Stimulated activated naive CD8-positive, alpha-beta T cell treated with anti-CD3 and anti-CD28 coated beads, Interleukin-15, Interleukin-2, amounts not matched to agents 100 ng/mL and 50 ng/mL, for 24 hours (primary cell): ENCODE measurements at regions not wholly inside any gene's neighbourhood (a gene's known extent, or its start where the extent isn't known, plus 50 kb on each side); places are given as distances from the start of the nearest gene placed in this dataset.

Experiments
- H3K27ac Mint-ChIP-seq: one replicate; pipeline ENCODE4 v1.8.0; 2021; ENCODE audit warnings: mild to moderate bottlenecking, mixed read lengths
- H3K27me3 Mint-ChIP-seq: one replicate; pipeline ENCODE4 v1.8.0; 2021; ENCODE audit warnings: mixed read lengths
- H3K36me3 Mint-ChIP-seq: one replicate; pipeline ENCODE4 v1.8.0; 2021; ENCODE audit warnings: low read depth, mixed read lengths
- H3K4me1 Mint-ChIP-seq: one replicate; pipeline ENCODE4 v1.8.0; 2021; ENCODE audit warnings: low read depth, mixed read lengths
- H3K4me3 Mint-ChIP-seq: one replicate; pipeline ENCODE4 v1.8.0; 2021; ENCODE audit warnings: mild to moderate bottlenecking, mixed read lengths
- H3K9me3 Mint-ChIP-seq: one replicate; pipeline ENCODE4 v1.8.0; 2021; ENCODE audit warnings: mixed read lengths

DNA sequence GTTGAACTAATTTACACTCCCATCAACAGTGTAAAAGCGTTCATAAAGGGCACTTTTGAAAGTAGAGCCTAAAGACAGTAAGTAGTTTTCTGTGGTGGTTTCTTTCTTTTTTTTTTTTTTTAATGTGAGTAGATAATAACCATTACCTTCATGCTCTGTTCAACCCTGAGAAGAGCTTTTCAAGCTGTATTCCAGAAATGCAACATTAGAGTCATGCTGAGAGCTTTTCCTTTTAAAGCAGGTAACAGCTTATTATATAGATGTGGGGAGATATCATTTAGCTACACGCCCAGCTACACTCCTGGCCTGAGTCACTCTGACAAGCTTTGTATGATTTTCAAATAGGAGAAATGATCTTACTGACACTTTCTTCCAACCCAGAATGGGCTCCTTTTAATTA is 96.2 kb upstream of the ARHGEF26 start:
- peaks cover 3% of the 10 kb centered on the region for H3K27me3 Mint-ChIP-seq

DNA sequence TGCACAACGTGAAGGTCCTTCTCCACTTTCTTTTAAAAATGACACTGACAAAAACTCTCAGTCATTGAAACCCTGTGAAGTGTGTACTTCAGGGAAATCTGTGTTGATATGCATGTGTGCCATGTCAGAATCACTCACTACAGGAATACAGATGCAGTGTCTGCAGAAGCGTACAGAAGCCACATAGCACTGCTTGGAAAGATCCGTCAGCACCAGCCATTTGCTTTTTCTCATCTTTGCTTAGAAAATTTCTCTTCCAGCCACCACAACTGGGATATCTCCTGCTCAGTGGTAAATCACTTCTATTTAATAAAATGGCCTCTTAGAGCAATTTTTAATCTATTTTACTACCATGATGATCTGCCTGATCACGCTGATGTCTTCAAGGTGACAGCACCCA is 91.3 kb upstream of the ARHGEF26 start:
- Mint-ChIP-seq H3K9me3 (no peaks in the 10 kb centered on the region), H3K27me3 (no peaks in the 10 kb centered on the region), H3K27ac (no peak overlapping the region), H3K4me3 (no peak overlapping the region), H3K36me3 (no peaks in the 10 kb centered on the region), H3K4me1 (no peaks in the 10 kb centered on the region)

More for the DNA sequence above, 96.2 kb upstream of the ARHGEF26 start:
- Mint-ChIP-seq H3K4me3 (no peak overlapping the region), H3K27ac (no peak overlapping the region), H3K36me3 (no peaks in the 10 kb centered on the region), H3K9me3 (no peaks in the 10 kb centered on the region), H3K4me1 (no peaks in the 10 kb centered on the region)

DNA sequence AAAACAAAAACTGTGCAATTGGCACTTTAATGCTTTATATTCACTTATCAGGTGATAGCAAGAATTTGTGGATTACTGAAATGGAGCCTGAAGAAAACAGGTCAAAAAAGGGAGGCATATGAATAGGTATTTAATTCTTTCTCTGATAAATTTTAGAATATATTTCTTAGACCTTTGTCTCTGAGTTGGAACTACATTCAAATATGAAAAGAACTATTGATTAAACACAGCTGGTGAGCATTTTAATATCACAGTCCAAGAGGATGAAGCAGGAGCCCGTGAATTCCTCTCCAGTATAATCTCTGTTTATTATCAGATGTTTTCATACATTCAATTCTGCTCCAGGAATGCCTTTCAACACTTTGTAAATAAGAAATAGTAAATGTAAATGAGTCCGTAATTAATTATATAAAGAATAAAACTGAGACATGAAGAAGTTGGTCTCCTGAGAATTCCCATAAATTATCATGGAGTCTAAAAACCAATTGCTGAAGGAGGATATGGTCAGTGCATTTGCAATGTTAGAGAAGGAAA is 86.3 kb upstream of the ARHGEF26 start:
- no peaks in the 10 kb centered on the region for H3K4me1 Mint-ChIP-seq
- no peaks in the 10 kb centered on the region for H3K36me3 Mint-ChIP-seq
- no peaks in the 10 kb centered on the region for H3K27me3 Mint-ChIP-seq
- H3K4me3 Mint-ChIP-seq: no peak overlapping the region
- H3K9me3 Mint-ChIP-seq: no peaks in the 10 kb centered on the region
- no peak overlapping the region for H3K27ac Mint-ChIP-seq

- Mint-ChIP-seq H3K4me3 (no peak overlapping the region), H3K9me3 (no peaks in the 10 kb centered on the region), H3K4me1 (no peaks in the 10 kb centered on the region), H3K27me3 (peaks cover 16% of the 10 kb centered on the region), H3K27ac (no peak overlapping the region), H3K36me3 (no peaks in the 10 kb centered on the region)
Observed at GRCh38 chr3:154040283-154040682, 80.9 kb upstream of the ARHGEF26 start.

GRCh38 chr3:154044671-154045070 is 76.5 kb upstream of the ARHGEF26 start:
- H3K36me3 Mint-ChIP-seq: no peaks in the 10 kb centered on the region
- H3K27ac Mint-ChIP-seq: no peak overlapping the region
- peaks cover 27% of the 10 kb centered on the region for H3K27me3 Mint-ChIP-seq
- no peaks in the 10 kb centered on the region for H3K4me1 Mint-ChIP-seq
- no peaks in the 10 kb centered on the region for H3K9me3 Mint-ChIP-seq
- H3K4me3 Mint-ChIP-seq: no peak overlapping the region

DNA sequence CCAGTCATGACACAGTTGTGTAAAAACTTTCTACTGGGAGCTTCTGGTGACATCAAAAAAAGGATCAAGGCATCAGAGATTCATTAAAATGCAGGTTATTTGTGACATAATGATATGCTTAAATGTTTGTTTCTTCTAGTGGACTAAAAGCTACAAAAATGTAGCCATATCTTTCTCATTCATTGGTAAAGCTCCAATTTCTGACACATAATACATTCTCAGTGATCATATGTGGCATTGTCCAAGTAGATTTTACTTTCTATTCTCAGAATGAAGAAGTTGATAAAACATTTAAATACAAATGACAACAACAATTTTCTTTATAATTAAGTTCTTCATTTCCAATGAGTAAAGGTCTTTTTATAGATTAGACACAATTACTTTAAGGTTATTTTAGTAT is 71.0 kb upstream of the ARHGEF26 start:
- H3K27ac Mint-ChIP-seq: no peak overlapping the region
- no peaks in the 10 kb centered on the region for H3K9me3 Mint-ChIP-seq
- H3K4me3 Mint-ChIP-seq: no peak overlapping the region
- H3K27me3 Mint-ChIP-seq: peaks cover 32% of the 10 kb centered on the region
- H3K36me3 Mint-ChIP-seq: no peaks in the 10 kb centered on the region
- no peaks in the 10 kb centered on the region for H3K4me1 Mint-ChIP-seq

- no peaks in the 10 kb centered on the region for H3K4me1 Mint-ChIP-seq
- no peaks in the 10 kb centered on the region for H3K9me3 Mint-ChIP-seq
- H3K27me3 Mint-ChIP-seq: peaks cover 28% of the 10 kb centered on the region
- no peaks in the 10 kb centered on the region for H3K36me3 Mint-ChIP-seq
- no peak overlapping the region for H3K4me3 Mint-ChIP-seq
- H3K27ac Mint-ChIP-seq: no peak overlapping the region
Observed at GRCh38 chr3:154050766-154051165, 70.4 kb upstream of the ARHGEF26 start.

DNA sequence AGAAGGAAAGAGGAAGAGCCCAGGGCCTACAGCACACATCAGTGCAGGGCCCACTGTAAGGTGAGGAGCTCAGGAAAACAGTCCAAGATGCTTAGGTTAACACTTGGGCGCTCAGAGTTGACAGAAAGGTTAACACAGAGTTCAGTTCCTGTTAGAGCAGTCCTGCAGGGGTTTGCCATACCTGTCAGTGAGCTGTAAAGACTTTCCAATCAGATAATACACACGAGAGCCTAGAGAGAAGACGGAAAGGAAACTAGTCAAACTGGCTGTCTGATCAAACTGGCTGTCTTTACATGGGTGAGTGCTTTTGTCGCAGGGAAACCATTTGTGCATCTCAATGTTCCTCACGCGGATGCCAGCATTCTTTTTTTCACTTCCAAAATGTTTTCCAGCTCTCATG is 61.4 kb upstream of the ARHGEF26 start:
- no peaks in the 10 kb centered on the region for H3K9me3 Mint-ChIP-seq
- H3K36me3 Mint-ChIP-seq: no peaks in the 10 kb centered on the region
- no peak overlapping the region for H3K27ac Mint-ChIP-seq
- H3K27me3 Mint-ChIP-seq: peaks cover 6% of the 10 kb centered on the region
- H3K4me3 Mint-ChIP-seq: no peak overlapping the region
- H3K4me1 Mint-ChIP-seq: no peaks in the 10 kb centered on the region

GRCh38 chr3:154060238-154061000 is 60.8 kb upstream of the ARHGEF26 start:
- no peaks in the 10 kb centered on the region for H3K36me3 Mint-ChIP-seq
- no peak overlapping the region for H3K4me3 Mint-ChIP-seq
- H3K9me3 Mint-ChIP-seq: no peaks in the 10 kb centered on the region
- no peaks in the 10 kb centered on the region for H3K4me1 Mint-ChIP-seq
- peaks cover 6% of the 10 kb centered on the region for H3K27me3 Mint-ChIP-seq
- no peak overlapping the region for H3K27ac Mint-ChIP-seq

DNA sequence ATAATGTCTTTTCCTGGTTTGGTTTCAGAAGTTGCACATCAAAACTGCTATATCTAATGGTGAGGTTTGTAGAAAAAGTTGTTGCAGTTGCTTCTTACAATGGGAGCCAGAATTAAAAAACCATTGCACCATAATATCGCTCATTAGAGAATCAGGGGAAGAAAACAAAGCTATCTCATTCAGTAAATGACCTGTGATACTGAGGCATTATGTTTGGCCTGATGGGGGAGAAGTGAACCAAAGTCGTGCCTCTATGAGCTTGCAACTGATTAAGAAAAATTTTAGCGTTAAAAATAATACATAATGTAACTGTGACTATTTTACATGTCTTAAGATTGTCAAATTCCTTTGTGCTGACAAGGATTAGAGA is 60.2 kb upstream of the ARHGEF26 start:
- Mint-ChIP-seq H3K36me3 (no peaks in the 10 kb centered on the region), H3K27me3 (peaks cover 9% of the 10 kb centered on the region), H3K4me1 (no peaks in the 10 kb centered on the region), H3K27ac (no peak overlapping the region), H3K4me3 (no peak overlapping the region), H3K9me3 (no peaks in the 10 kb centered on the region)

GRCh38 chr3:154062513-154062912 is 58.7 kb upstream of the ARHGEF26 start:
- H3K27me3 Mint-ChIP-seq: peaks cover 15% of the 10 kb centered on the region
- no peak overlapping the region for H3K27ac Mint-ChIP-seq
- H3K4me1 Mint-ChIP-seq: no peaks in the 10 kb centered on the region
- H3K4me3 Mint-ChIP-seq: no peak overlapping the region
- H3K36me3 Mint-ChIP-seq: no peaks in the 10 kb centered on the region
- H3K9me3 Mint-ChIP-seq: no peaks in the 10 kb centered on the region

DNA sequence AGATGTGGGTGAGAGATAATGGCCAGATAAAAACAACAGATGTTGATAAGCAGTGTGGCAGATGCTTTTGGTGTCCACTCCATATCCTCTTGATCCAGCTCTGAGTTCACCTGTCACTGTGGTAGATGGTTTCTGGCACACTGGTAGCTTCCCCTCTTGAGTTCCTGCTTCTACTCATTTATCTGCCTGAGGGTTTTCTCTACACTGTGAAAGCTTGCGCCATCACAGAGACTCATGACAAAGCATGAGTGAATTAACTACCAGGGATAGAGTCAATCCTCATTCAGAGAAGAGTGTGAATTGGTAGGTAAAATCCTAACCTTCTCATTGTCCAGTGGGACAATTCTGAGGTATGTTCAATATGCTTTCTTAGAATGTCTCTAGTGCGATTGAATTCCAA is 50.0 kb upstream of the ARHGEF26 start:
- Mint-ChIP-seq H3K27me3 (peaks cover 19% of the 10 kb centered on the region), H3K9me3 (peaks cover 3% of the 10 kb centered on the region), H3K4me1 (no peaks in the 10 kb centered on the region), H3K36me3 (no peaks in the 10 kb centered on the region), H3K27ac (no peak overlapping the region), H3K4me3 (no peak overlapping the region)
